ENCODE measurements at regions not wholly inside any gene's neighbourhood (a gene's known extent, or its start where the extent isn't known, plus 50 kb on each side); places are given as distances from the start of the nearest gene placed in this dataset.

- no peak overlapping the region for H2AFZ ChIP-seq (ENCODE audit: low read depth)
- H3K27ac ChIP-seq, result no peak overlapping the region
- TF ChIP-seq CTCF (conservative IDR thresholded peaks at IDR 0.05; ENCODE audit: low read depth, low read length), result no peak
- no peaks in the 10 kb centered on the region for H3K79me2 ChIP-seq (ENCODE audit: insufficient read depth, low read depth)
- no peaks in the 10 kb centered on the region for H3K27me3 ChIP-seq (ENCODE audit: insufficient read depth, low read depth)
- H4K20me1 ChIP-seq (ENCODE audit: insufficient read depth), result no peaks in the 10 kb centered on the region
- H3K4me1 ChIP-seq (ENCODE audit: low read depth, poor library complexity, severe bottlenecking), result no peaks in the 10 kb centered on the region
- no peak overlapping the region for H3K9ac ChIP-seq
- no peak overlapping the region for H3K4me2 ChIP-seq
- no peak overlapping the region for H3K4me3 ChIP-seq (IDR thresholded peaks at IDR 0.05; ENCODE audit: insufficient read depth, low read depth, low read length)
- no peaks in the 10 kb centered on the region for H3K36me3 ChIP-seq (ENCODE audit: insufficient read depth)
Observed at GRCh38 chr3:110754212-110754916, 317.3 kb upstream of the NECTIN3 start.

GRCh38 chr3:110755345-110755744, 316.3 kb upstream of the NECTIN3 start:
- no peak overlapping the region for H3K27ac ChIP-seq
- no peaks in the 10 kb centered on the region for H3K4me1 ChIP-seq (ENCODE audit: low read depth, poor library complexity, severe bottlenecking)
- H3K4me2 ChIP-seq, result no peak overlapping the region
- H3K9ac ChIP-seq, result no peak overlapping the region
- H3K36me3 ChIP-seq (ENCODE audit: insufficient read depth), result no peaks in the 10 kb centered on the region
- no peaks in the 10 kb centered on the region for H3K79me2 ChIP-seq (ENCODE audit: insufficient read depth, low read depth)
- H3K27me3 ChIP-seq (ENCODE audit: insufficient read depth, low read depth), result no peaks in the 10 kb centered on the region
- H3K4me3 ChIP-seq (IDR thresholded peaks at IDR 0.05; ENCODE audit: insufficient read depth, low read depth, low read length), result no peak overlapping the region
- H2AFZ ChIP-seq (ENCODE audit: low read depth), result no peak overlapping the region
- no peaks in the 10 kb centered on the region for H4K20me1 ChIP-seq (ENCODE audit: insufficient read depth)
- TF ChIP-seq CTCF (conservative IDR thresholded peaks at IDR 0.05; ENCODE audit: low read depth, low read length), result no peak

GRCh38 chr3:110756705-110757104, 314.9 kb upstream of the NECTIN3 start:
- H3K4me1 ChIP-seq (ENCODE audit: low read depth, poor library complexity, severe bottlenecking), result no peaks in the 10 kb centered on the region

GRCh38 chr3:110758208-110758607, 313.4 kb upstream of the NECTIN3 start:
- no peaks in the 10 kb centered on the region for H3K4me1 ChIP-seq (ENCODE audit: low read depth, poor library complexity, severe bottlenecking)
- H3K9ac ChIP-seq, result no peak overlapping the region
- H4K20me1 ChIP-seq (ENCODE audit: insufficient read depth), result no peaks in the 10 kb centered on the region
- H3K4me2 ChIP-seq, result no peak overlapping the region
- H3K79me2 ChIP-seq (ENCODE audit: insufficient read depth, low read depth), result no peaks in the 10 kb centered on the region
- no peak overlapping the region for H2AFZ ChIP-seq (ENCODE audit: low read depth)
- no peaks in the 10 kb centered on the region for H3K36me3 ChIP-seq (ENCODE audit: insufficient read depth)
- no peak overlapping the region for H3K27ac ChIP-seq
- H3K27me3 ChIP-seq (ENCODE audit: insufficient read depth, low read depth), result no peaks in the 10 kb centered on the region
- no peak overlapping the region for H3K4me3 ChIP-seq (IDR thresholded peaks at IDR 0.05; ENCODE audit: insufficient read depth, low read depth, low read length)
- no peak for TF ChIP-seq CTCF (conservative IDR thresholded peaks at IDR 0.05; ENCODE audit: low read depth, low read length)

More at GRCh38 chr3:110756705-110757104, 314.9 kb upstream of the NECTIN3 start:
- Histone ChIP-seq H2AFZ (ENCODE audit: low read depth) (no peak overlapping the region), H3K27me3 (ENCODE audit: insufficient read depth, low read depth) (no peaks in the 10 kb centered on the region), H3K9ac (no peak overlapping the region), H3K27ac (no peak overlapping the region), H3K4me3 (IDR thresholded peaks at IDR 0.05; ENCODE audit: insufficient read depth, low read depth, low read length) (no peak overlapping the region), H3K79me2 (ENCODE audit: insufficient read depth, low read depth) (no peaks in the 10 kb centered on the region), H3K36me3 (ENCODE audit: insufficient read depth) (no peaks in the 10 kb centered on the region), H4K20me1 (ENCODE audit: insufficient read depth) (no peaks in the 10 kb centered on the region), H3K4me2 (no peak overlapping the region)
- no peak for TF ChIP-seq CTCF (conservative IDR thresholded peaks at IDR 0.05; ENCODE audit: low read depth, low read length)
